Keratinocyte (primary cell): ENCODE measurements at regions not wholly inside any gene's neighbourhood (a gene's known extent, or its start where the extent isn't known, plus 50 kb on each side); places are given as distances from the start of the nearest gene placed in this dataset.

Experiments
- CTCF ChIP-seq, 3 experiments: IDR thresholded peaks in 1 of 3; conservative IDR thresholded peaks in 1 of 3; optimal IDR thresholded peaks in 1 of 3; 2 replicates in 2 of 3; 3 replicates in 1 of 3; pipeline versions ENCODE3 to v1.5.1; 2011; ENCODE audit warnings: low read length in 3 of 3, mild to moderate bottlenecking in 3 of 3, moderate library complexity in 2 of 3, control low read depth in 1 of 3, inconsistent platforms in 1 of 3; ENCODE audit not compliant: insufficient read depth in 2 of 3; ENCODE audit errors: extremely low read depth in 1 of 3
- EZH2 ChIP-seq: IDR thresholded peaks from one replicate; pipeline ENCODE4 v1.6.1; 2012; ENCODE audit warnings: inconsistent platforms, mild to moderate bottlenecking, low read length, moderate library complexity

- TF ChIP-seq CTCF (optimal IDR thresholded peaks at IDR 0.05 in 1 of 3, IDR thresholded peaks at IDR 0.05 in 1 of 3, conservative IDR thresholded peaks at IDR 0.05 in 1 of 3; ENCODE audit: extremely low read depth in 1 of 3, insufficient read depth in 2 of 3, low read length in 3 of 3) = no peak
- TF ChIP-seq EZH2 = no peak
These were observed 50.3 kb upstream of the PIP4K2A start for GRCh38 chr10:22764639-22765038.
